Activated CD8-positive, alpha-beta T cell treated with anti-CD3 and anti-CD28 coated beads for 36 hours (primary cell): ENCODE measurements at regions not wholly inside any gene's neighbourhood (a gene's known extent, or its start where the extent isn't known, plus 50 kb on each side); places are given as distances from the start of the nearest gene placed in this dataset.
A peak's percentile ranks its signal among the peaks of the same experiment; 100 is the strongest.

Source experiments
- ATAC-seq: fragments of 200-7000 bp; cut with Tn5 transposase; one replicate; pipeline ENCODE4 v1.10.0; 2021; ENCODE audit warnings: mild to moderate bottlenecking, moderate library complexity
- CTCF ChIA-PET: fragments of 350-600 bp; sonication (Branson Sonifier 250); formaldehyde crosslinking; loops from one replicate; lab custom pipeline; 2021; ENCODE audit warnings: antibody characterized with exemption; lab: Charles Lee
- POLR2A ChIA-PET: fragments of 350-600 bp; sonication (Branson Sonifier 250); formaldehyde crosslinking; loops from one replicate; lab custom pipeline; 2021; ENCODE audit warnings: antibody characterized with exemption; lab: Charles Lee
- DNase-seq: peaks from one replicate; pipeline ENCODE4 v3.0.0-alpha.2; 2020
- H3K27ac Mint-ChIP-seq: one replicate; pipeline ENCODE4 v1.8.0; 2021; ENCODE audit warnings: mild to moderate bottlenecking, mixed read lengths
- H3K27me3 Mint-ChIP-seq: one replicate; pipeline ENCODE4 v1.8.0; 2021; ENCODE audit warnings: mixed read lengths
- H3K36me3 Mint-ChIP-seq: one replicate; pipeline ENCODE4 v1.8.0; 2021; ENCODE audit warnings: low read depth, mixed read lengths
- H3K4me1 Mint-ChIP-seq: one replicate; pipeline ENCODE4 v1.8.0; 2021; ENCODE audit warnings: low read depth, mixed read lengths
- H3K4me3 Mint-ChIP-seq: one replicate; pipeline ENCODE4 v1.8.0; 2021; ENCODE audit warnings: mild to moderate bottlenecking, moderate library complexity, mixed read lengths
- H3K9me3 Mint-ChIP-seq: one replicate; pipeline ENCODE4 v1.8.0; 2021; ENCODE audit warnings: mixed read lengths
- intact Hi-C: fragments of 100-400 bp; cut with micrococcal nuclease; formaldehyde crosslinking; loops from one replicate; pipeline ENCODE4 v1.10.0; 2022
- TF ChIP-seq, protein P1 (sequence below): fragments of 200-600 bp; IDR thresholded peaks from one replicate; pipeline ENCODE4 v1.8.0; 2022; ENCODE audit warnings: antibody characterized with exemption, mild to moderate bottlenecking

DNA sequence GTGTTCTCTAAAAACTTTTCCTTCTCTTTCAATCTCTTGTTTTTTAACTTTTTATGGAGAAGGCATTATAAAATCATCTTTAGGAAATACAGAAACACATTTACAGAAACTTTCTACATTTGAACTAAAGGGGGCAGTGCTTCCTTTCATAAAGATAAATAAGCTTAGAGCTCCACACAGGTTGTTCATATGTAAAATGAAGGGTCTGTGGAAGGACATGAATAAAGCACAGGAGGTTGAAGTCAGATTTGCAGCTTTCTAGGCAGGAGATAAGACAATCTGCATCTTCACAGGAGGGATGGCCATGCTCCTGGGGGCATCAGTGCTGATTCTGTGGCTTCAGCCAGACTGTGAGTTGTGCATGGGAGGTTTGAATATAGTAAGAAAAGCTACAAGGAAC, 426.0 kb downstream of the DAD1 start:
- Mint-ChIP-seq H3K4me3 (peak overlapping the region; percentile 75), H3K27ac (peak overlapping the region; percentile 88), H3K4me1 (peaks cover 16% of the 10 kb centered on the region), H3K27me3 (no peaks in the 10 kb centered on the region), H3K9me3 (no peaks in the 10 kb centered on the region), H3K36me3 (peaks cover 3% of the 10 kb centered on the region)
- POLR2A ChIA-PET, result interaction anchor here (1.0 kb wide), 1 partner anchor 335 kb away, joined by 3 read pairs; no protein-coding TSS in a partner anchor
- CTCF ChIA-PET, result interaction anchor here (0.8 to 2.3 kb wide), 11 partner anchors 8 to 407 kb away, joined by 3 to 8 read pairs (median 3); no protein-coding TSS in a partner anchor
- no peak for ATAC-seq
- no peak for DNase-seq
- intact Hi-C loops, result no loop called here
- TF ChIP-seq, protein P1, sequence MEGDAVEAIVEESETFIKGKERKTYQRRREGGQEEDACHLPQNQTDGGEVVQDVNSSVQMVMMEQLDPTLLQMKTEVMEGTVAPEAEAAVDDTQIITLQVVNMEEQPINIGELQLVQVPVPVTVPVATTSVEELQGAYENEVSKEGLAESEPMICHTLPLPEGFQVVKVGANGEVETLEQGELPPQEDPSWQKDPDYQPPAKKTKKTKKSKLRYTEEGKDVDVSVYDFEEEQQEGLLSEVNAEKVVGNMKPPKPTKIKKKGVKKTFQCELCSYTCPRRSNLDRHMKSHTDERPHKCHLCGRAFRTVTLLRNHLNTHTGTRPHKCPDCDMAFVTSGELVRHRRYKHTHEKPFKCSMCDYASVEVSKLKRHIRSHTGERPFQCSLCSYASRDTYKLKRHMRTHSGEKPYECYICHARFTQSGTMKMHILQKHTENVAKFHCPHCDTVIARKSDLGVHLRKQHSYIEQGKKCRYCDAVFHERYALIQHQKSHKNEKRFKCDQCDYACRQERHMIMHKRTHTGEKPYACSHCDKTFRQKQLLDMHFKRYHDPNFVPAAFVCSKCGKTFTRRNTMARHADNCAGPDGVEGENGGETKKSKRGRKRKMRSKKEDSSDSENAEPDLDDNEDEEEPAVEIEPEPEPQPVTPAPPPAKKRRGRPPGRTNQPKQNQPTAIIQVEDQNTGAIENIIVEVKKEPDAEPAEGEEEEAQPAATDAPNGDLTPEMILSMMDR, result no peak

DNA sequence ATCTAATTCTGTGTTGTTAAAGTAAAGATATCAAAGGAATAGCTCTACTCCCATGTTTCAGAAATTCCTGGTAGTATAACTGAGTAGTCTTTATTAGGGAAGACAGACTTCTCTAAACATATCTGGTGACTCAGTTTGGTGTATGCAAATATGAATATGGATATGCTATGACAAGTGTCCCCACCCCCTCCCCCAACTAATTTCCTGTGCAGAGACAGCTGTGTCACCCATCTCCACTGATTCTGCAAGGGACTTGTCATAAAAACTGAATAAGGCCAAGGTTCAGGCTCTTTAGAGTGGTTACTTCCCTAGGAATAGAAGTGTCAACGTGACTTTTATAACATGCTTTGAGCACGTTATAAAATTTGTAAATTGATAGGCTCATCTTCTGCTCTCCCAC, 429.1 kb downstream of the DAD1 start:
- CTCF ChIA-PET, result interaction anchor here (0.8 kb wide), 1 partner anchor 28 kb away, joined by 4 read pairs; no protein-coding TSS in a partner anchor
- Mint-ChIP-seq H3K4me3 (peak overlapping the region; percentile 27), H3K27ac (peak overlapping the region; percentile 70), H3K9me3 (no peaks in the 10 kb centered on the region), H3K36me3 (peaks cover 3% of the 10 kb centered on the region), H3K4me1 (peaks cover 16% of the 10 kb centered on the region), H3K27me3 (no peaks in the 10 kb centered on the region)
- intact Hi-C loops, result no loop called here
- TF ChIP-seq, protein P1, result no peak
- ATAC-seq, result peak; percentile 53
- POLR2A ChIA-PET, result no interaction called here
- peak; percentile 40 for DNase-seq

DNA sequence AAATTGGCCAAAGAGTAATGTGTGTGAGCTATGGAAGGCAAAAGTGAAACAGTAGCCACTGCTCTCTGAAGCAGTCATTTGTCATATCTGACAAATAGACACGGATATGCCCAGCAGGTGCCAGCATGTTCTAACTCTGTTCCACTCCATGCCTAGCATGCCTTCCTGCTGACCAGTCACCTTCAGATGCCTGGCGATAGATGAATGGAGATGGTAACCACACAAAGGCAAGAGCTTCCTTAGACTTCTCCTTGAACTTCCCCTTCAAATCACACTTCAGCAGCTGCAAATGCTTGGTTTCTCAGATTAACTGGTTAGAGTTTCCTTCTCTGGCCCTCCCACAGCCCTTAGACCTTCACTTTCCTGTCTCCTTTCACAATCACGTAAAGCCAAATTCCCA, 429.9 kb downstream of the DAD1 start:
- POLR2A ChIA-PET, result interaction anchor here (0.7 kb wide), 1 partner anchor 11 kb away, joined by 3 read pairs; no protein-coding TSS in a partner anchor
- intact Hi-C loops, result no loop called here
- Mint-ChIP-seq H3K36me3 (peaks cover 3% of the 10 kb centered on the region), H3K27me3 (no peaks in the 10 kb centered on the region), H3K27ac (peak overlapping the region; percentile 42), H3K4me1 (peaks cover 16% of the 10 kb centered on the region), H3K4me3 (peak overlapping the region; percentile 16), H3K9me3 (no peaks in the 10 kb centered on the region)
- CTCF ChIA-PET, result no interaction called here
- ATAC-seq (peak; percentile 48), DNase-seq (no peak)
- TF ChIP-seq, protein P1, result no peak

DNA sequence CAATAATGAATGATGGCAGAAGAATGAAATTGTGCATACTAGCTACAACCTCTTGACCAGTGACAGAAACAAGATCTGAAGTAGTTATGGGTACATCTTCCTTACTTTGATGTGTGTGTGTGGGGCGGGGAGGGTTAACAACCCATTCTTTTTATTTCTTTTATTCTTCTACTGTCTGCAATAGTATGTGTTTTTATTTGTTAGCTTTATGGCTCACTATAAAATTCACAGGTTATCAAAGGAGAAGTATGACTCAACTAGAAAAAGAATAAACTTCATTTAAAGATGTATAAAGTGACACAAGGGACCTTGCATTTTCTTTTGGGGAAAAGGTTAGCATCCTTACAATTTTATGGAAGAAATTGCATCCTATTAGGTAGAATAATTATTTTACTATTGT, 430.5 kb downstream of the DAD1 start:
- peaks cover 16% of the 10 kb centered on the region for H3K4me1 Mint-ChIP-seq
- no peak overlapping the region for H3K4me3 Mint-ChIP-seq
- H3K9me3 Mint-ChIP-seq, result no peaks in the 10 kb centered on the region
- TF ChIP-seq, protein P1, result no peak
- no peaks in the 10 kb centered on the region for H3K27me3 Mint-ChIP-seq
- H3K36me3 Mint-ChIP-seq, result peaks cover 3% of the 10 kb centered on the region
- H3K27ac Mint-ChIP-seq, result no peak overlapping the region
- ChIA-PET CTCF (no interaction called here), POLR2A (interaction anchor here (0.7 kb wide), 1 partner anchor 10 kb away, joined by 3 read pairs; no protein-coding TSS in a partner anchor)
- DNase-seq (no peak), ATAC-seq (no peak)
- intact Hi-C loops, result no loop called here

DNA sequence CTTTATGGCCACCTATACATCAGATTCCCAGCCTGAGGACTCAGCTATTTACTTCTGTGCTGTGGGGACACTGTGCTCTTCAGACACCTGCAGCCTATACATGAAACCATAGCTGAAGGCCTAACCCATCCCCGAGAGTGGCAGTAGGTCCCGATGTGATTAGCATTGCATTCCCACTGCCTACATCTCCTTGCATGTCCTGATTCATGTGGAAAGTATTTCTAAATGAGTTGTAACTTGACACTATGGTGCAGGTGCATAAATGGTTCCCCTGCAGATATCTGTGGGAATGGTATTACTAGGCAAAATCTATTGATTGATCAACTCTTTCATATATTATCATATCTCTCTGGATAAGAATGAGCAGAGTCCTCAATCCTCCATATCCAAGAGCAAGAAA, 433.5 kb downstream of the DAD1 start:
- no peak overlapping the region for H3K27ac Mint-ChIP-seq
- ChIA-PET POLR2A (no interaction called here), CTCF (no interaction called here)
- peaks cover 17% of the 10 kb centered on the region for H3K4me1 Mint-ChIP-seq
- H3K36me3 Mint-ChIP-seq, result no peaks in the 10 kb centered on the region
- intact Hi-C loops, result no loop called here
- no peaks in the 10 kb centered on the region for H3K27me3 Mint-ChIP-seq
- H3K4me3 Mint-ChIP-seq, result no peak overlapping the region
- TF ChIP-seq, protein P1, result no peak
- DNase-seq (no peak), ATAC-seq (no peak)
- no peaks in the 10 kb centered on the region for H3K9me3 Mint-ChIP-seq
